ENCODE measurements at regions not wholly inside any gene's neighbourhood (a gene's known extent, or its start where the extent isn't known, plus 50 kb on each side); places are given as distances from the start of the nearest gene placed in this dataset.

DNA sequence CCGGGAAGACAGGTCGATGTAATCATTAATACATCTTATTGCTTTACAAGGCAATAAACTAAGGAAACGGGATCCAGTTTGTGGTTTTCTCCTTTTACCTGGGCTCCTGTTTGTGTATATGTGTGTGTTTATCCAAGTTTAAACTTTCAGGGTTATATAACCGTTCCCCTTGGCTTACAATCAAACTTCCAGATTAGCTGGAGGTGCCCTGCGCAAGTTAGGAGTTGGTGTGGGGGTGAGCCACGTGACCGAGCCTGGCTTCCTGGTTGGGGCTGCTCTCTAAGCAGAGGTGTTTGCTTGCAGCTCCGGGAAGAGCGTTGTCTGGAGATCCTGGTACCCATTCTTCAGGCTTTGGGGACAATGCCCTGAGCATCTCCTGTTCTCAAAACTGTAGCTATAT, 129.2 kb downstream of the FHDC1 start:
- ATAC-seq = no peak
- no peak overlapping the region for H3K27ac Mint-ChIP-seq
- H3K27me3 Mint-ChIP-seq = peaks cover under 1 to 4% of the 10 kb centered on the region in 2 donors
- peaks cover 0 to 4% of the 10 kb centered on the region in 2 donors for H3K4me1 Mint-ChIP-seq (ENCODE audit: low read depth in 2 of 2)
- no peaks in the 10 kb centered on the region for H3K36me3 Mint-ChIP-seq
- DNase-seq (ENCODE audit: low spot score) = no peak
- H3K9me3 Mint-ChIP-seq = no peaks in the 10 kb centered on the region
- no peak overlapping the region for H3K4me3 Mint-ChIP-seq

DNA sequence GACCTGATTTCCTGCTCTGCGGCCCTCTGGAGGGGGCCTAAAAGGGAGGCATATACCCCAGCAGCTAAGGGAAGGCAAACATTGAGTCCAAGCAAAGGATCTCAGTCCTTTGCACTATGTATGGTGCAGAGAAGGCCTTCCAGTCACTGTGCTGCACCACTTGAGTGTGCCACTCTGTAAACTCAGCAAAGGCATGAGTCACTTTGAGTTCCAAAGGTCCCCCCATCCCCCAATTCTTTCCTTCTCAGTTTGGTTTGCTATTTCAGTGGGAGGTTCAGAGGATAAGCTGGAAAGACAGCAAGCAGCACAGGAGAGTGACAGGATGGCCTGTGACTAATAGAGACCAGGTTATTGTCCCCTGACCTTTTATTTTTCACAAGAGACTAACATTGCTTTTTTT, 131.3 kb downstream of the FHDC1 start:
- Mint-ChIP-seq H3K27me3 (peaks cover 2 to 6% of the 10 kb centered on the region in 2 donors), H3K27ac (no peak overlapping the region), H3K4me3 (no peak overlapping the region), H3K4me1 (ENCODE audit: low read depth in 2 of 2) (peaks cover 0 to 4% of the 10 kb centered on the region in 2 donors), H3K36me3 (no peaks in the 10 kb centered on the region), H3K9me3 (no peaks in the 10 kb centered on the region)
- DNase-seq (ENCODE audit: low spot score) (no peak), ATAC-seq (no peak)

GRCh38 chr4:153068751-153069150, 132.6 kb downstream of the FHDC1 start:
- no peak overlapping the region for H3K27ac Mint-ChIP-seq
- H3K9me3 Mint-ChIP-seq = no peaks in the 10 kb centered on the region
- H3K4me3 Mint-ChIP-seq = no peak overlapping the region
- DNase-seq (ENCODE audit: low spot score) (no peak), ATAC-seq (no peak)
- peaks cover 2 to 6% of the 10 kb centered on the region in 2 donors for H3K27me3 Mint-ChIP-seq
- no peaks in the 10 kb centered on the region for H3K36me3 Mint-ChIP-seq
- peaks cover 0 to 4% of the 10 kb centered on the region in 2 donors for H3K4me1 Mint-ChIP-seq (ENCODE audit: low read depth in 2 of 2)

GRCh38 chr4:153071958-153072598, 132.2 kb upstream of the TRIM2 start:
- Mint-ChIP-seq H3K4me1 (ENCODE audit: low read depth in 2 of 2) (peaks cover 0 to 4% of the 10 kb centered on the region in 2 donors), H3K4me3 (no peak overlapping the region), H3K27me3 (peaks cover 4 to 6% of the 10 kb centered on the region in 2 donors), H3K9me3 (no peaks in the 10 kb centered on the region), H3K27ac (no peak overlapping the region), H3K36me3 (no peaks in the 10 kb centered on the region)
- ATAC-seq (no peak), DNase-seq (ENCODE audit: low spot score) (no peak)

DNA sequence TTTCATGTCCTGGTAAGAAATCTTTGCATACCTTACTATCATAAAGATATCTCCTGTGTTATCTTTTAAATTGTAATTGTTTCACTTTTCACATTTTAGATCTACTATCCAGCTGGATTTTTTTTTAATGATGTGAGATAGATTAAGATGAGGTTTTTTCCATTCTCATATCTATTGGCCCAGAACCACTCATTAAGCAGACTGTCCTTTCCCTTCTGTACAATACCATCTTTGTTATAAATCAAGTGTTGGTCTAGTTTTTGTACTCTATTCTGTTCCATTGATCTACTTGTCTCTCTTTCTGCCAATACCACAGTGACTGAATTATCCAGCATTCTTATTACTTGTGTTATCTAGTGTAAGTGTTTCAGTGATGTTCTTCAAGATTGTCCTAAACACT, 131.6 kb upstream of the TRIM2 start:
- Mint-ChIP-seq H3K4me1 (ENCODE audit: low read depth in 2 of 2) (no peaks in the 10 kb centered on the region), H3K9me3 (no peaks in the 10 kb centered on the region), H3K4me3 (no peak overlapping the region), H3K27ac (no peak overlapping the region), H3K36me3 (no peaks in the 10 kb centered on the region), H3K27me3 (peaks cover 4 to 6% of the 10 kb centered on the region in 2 donors)
- ATAC-seq (no peak), DNase-seq (ENCODE audit: low spot score) (no peak)

GRCh38 chr4:153074486-153074885, 129.8 kb upstream of the TRIM2 start:
- no peaks in the 10 kb centered on the region for H3K36me3 Mint-ChIP-seq
- peaks cover 4 to 6% of the 10 kb centered on the region in 2 donors for H3K27me3 Mint-ChIP-seq
- H3K4me1 Mint-ChIP-seq (ENCODE audit: low read depth in 2 of 2) = no peaks in the 10 kb centered on the region
- no peak overlapping the region for H3K27ac Mint-ChIP-seq
- ATAC-seq (no peak), DNase-seq (ENCODE audit: low spot score) (no peak)
- H3K9me3 Mint-ChIP-seq = no peaks in the 10 kb centered on the region
- no peak overlapping the region for H3K4me3 Mint-ChIP-seq

DNA sequence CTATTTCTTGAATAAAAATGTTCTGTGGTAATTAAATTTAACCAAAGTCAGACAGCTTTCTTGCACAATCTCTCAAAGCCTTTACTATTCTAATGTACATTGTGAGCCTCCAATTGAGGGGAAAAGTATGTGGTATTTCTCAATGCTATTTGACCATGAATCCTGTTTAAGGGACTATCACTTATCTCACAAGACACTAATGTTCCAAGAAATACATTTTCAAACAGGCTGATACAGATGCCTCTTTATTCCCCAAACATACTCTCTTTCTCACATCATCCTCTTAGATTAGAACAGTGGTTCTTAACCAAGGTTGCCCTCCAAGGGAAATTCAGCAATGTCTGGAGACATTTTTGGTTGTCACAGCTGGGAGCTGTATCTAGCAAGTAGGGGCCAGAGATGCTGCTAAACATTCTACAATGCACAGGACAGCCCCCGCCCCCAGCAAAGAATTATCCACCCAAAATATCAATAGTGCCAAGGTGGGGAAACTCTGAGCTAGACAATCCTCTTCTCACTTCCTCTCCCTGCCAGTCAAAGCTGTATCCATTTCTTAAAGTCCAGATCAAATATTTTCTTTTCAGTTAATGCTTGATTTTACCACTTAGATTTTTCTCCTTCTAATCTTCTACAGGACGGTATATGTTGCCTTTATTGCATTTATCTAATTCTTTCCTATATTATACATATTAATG, 129.2 kb upstream of the TRIM2 start:
- Mint-ChIP-seq H3K36me3 (no peaks in the 10 kb centered on the region), H3K4me3 (no peak overlapping the region), H3K27me3 (peaks cover 4 to 6% of the 10 kb centered on the region in 2 donors), H3K27ac (no peak overlapping the region), H3K4me1 (ENCODE audit: low read depth in 2 of 2) (no peaks in the 10 kb centered on the region), H3K9me3 (no peaks in the 10 kb centered on the region)
- ATAC-seq (no peak), DNase-seq (ENCODE audit: low spot score) (no peak)

GRCh38 chr4:153075836-153076518, 128.3 kb upstream of the TRIM2 start:
- Mint-ChIP-seq H3K4me3 (no peak overlapping the region), H3K27ac (no peak overlapping the region), H3K4me1 (ENCODE audit: low read depth in 2 of 2) (no peaks in the 10 kb centered on the region), H3K27me3 (peaks cover 4% of the 10 kb centered on the region in 2 donors), H3K36me3 (no peaks in the 10 kb centered on the region), H3K9me3 (no peaks in the 10 kb centered on the region)
- DNase-seq (ENCODE audit: low spot score) (no peak), ATAC-seq (no peak)

GRCh38 chr4:153076861-153077260, 127.4 kb upstream of the TRIM2 start:
- Mint-ChIP-seq H3K27ac (no peak overlapping the region), H3K36me3 (no peaks in the 10 kb centered on the region), H3K27me3 (peaks cover 0 to 2% of the 10 kb centered on the region in 2 donors), H3K4me3 (no peak overlapping the region), H3K9me3 (no peaks in the 10 kb centered on the region), H3K4me1 (ENCODE audit: low read depth in 2 of 2) (peaks cover 2 to 4% of the 10 kb centered on the region in 2 donors)
- ATAC-seq (no peak), DNase-seq (ENCODE audit: low spot score) (no peak)

DNA sequence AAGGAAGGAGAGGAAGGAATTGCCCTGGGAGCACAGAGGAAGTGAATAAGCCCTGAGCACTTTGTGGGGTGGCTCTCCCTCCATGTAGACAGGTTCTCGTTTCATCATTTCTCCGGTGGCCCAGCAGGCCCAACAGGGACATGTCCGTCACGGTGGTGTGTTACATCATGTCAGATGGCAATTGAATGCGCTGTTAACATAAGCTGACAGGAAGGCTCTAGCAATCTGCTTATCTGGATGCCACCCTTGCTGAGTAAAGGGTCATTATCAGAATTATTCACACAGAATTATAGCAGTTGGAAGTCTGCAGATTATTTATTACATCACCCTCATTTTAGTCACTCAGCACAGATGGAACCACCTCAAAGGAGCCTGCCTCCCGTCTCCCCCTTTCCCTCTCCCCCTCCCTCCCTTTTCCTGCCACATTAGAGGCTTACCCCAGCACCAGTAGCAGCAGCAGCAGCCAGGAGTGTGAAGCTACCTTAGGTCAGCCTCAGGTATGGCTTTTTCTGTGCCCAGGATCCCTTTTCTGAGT, 124.3 kb upstream of the TRIM2 start:
- Mint-ChIP-seq H3K4me1 (ENCODE audit: low read depth in 2 of 2) (peaks cover 20 to 24% of the 10 kb centered on the region in 2 donors), H3K27me3 (peaks cover 0 to 5% of the 10 kb centered on the region in 2 donors), H3K27ac (no peak overlapping the region), H3K9me3 (no peaks in the 10 kb centered on the region), H3K36me3 (no peaks in the 10 kb centered on the region), H3K4me3 (no peak overlapping the region)
- DNase-seq (ENCODE audit: low spot score) (no peak), ATAC-seq (peak in 1 of 2 donors; percentile 32)

GRCh38 chr4:153081006-153081580, 123.2 kb upstream of the TRIM2 start:
- H3K36me3 Mint-ChIP-seq = no peaks in the 10 kb centered on the region
- no peaks in the 10 kb centered on the region for H3K9me3 Mint-ChIP-seq
- peak overlapping the region in 1 of 2 donors; percentile 19 for H3K27ac Mint-ChIP-seq
- H3K4me1 Mint-ChIP-seq (ENCODE audit: low read depth in 2 of 2) = peaks cover 29 to 33% of the 10 kb centered on the region in 2 donors
- peaks cover 7% of the 10 kb centered on the region in 2 donors for H3K27me3 Mint-ChIP-seq
- ATAC-seq (no peak), DNase-seq (ENCODE audit: low spot score) (no peak)
- H3K4me3 Mint-ChIP-seq = no peak overlapping the region

- Mint-ChIP-seq H3K9me3 (no peaks in the 10 kb centered on the region), H3K4me1 (ENCODE audit: low read depth in 2 of 2) (peaks cover 29 to 35% of the 10 kb centered on the region in 2 donors), H3K4me3 (no peak overlapping the region), H3K27ac (peak overlapping the region; percentile 19 to 77), H3K27me3 (peaks cover 10 to 12% of the 10 kb centered on the region in 2 donors), H3K36me3 (no peaks in the 10 kb centered on the region)
- ATAC-seq = no peak
- DNase-seq (ENCODE audit: low spot score) = no peak
Observed at GRCh38 chr4:153081693-153082092, 122.5 kb upstream of the TRIM2 start.

DNA sequence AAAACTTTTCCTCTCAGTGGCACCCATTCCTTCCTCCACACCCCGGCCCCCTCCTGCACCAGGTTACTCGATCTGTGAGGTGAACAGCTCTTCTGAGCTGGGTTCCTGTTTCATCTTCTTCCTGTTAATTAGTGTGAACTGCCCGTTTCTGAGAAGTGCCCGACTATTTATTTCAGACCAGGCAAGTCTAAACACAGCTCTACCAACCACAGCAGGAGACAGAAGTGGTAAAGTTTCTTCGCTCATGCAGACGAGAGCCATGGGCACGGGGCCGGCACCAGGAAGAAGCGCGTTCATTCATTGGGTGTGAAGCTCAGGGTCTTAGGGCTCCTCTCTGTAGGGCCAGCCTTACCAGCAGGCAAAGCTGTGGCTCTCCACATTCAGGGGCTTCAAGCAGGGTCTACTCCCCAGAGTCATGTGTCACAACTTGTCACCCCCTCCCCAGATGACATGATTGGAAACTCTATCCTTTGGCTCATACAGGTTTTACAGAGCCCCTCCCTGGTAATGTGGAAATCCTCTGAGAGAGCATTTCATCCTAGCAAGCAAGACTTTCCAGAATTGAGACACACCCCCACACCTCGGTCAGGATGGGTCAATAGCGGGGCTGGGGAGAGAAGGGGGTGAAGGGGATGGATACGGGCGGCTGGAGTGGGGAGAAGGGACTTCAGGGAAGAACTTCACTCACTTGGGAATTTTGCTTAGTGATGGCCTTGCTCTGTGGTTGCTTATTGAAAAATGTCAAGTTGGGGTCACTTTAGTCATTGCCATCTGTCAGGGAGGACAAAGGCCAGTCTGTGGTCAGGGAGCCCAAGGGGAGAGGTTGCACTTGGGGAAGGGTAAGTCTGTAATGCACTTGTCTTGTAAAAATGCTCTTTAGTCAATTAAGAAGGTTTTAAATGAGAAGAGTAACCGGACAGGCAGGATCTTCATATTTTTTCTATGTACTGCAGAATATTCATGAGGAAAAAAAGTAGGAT, 121.6 kb upstream of the TRIM2 start:
- H3K27me3 Mint-ChIP-seq = peaks cover 12 to 15% of the 10 kb centered on the region in 2 donors

More for the DNA sequence above, 121.6 kb upstream of the TRIM2 start:
- peaks cover 29 to 41% of the 10 kb centered on the region in 2 donors for H3K4me1 Mint-ChIP-seq (ENCODE audit: low read depth in 2 of 2)
- H3K4me3 Mint-ChIP-seq = peak overlapping the region; percentile 52
- DNase-seq (ENCODE audit: low spot score) (no peak), ATAC-seq (peak; percentile 41 to 52)
- H3K27ac Mint-ChIP-seq = peak overlapping the region; percentile 19 to 77
- no peaks in the 10 kb centered on the region for H3K9me3 Mint-ChIP-seq
- H3K36me3 Mint-ChIP-seq = no peaks in the 10 kb centered on the region
